GM21447 (cell line): ENCODE measurements at regions not wholly inside any gene's neighbourhood (a gene's known extent, or its start where the extent isn't known, plus 50 kb on each side); places are given as distances from the start of the nearest gene placed in this dataset.

Experiments
- ATAC-seq: cut with Tn5 transposase; IDR thresholded peaks from one replicate; pipeline ENCODE4 v1.9.1; 2021; ENCODE audit not compliant: unreplicated experiment

DNA sequence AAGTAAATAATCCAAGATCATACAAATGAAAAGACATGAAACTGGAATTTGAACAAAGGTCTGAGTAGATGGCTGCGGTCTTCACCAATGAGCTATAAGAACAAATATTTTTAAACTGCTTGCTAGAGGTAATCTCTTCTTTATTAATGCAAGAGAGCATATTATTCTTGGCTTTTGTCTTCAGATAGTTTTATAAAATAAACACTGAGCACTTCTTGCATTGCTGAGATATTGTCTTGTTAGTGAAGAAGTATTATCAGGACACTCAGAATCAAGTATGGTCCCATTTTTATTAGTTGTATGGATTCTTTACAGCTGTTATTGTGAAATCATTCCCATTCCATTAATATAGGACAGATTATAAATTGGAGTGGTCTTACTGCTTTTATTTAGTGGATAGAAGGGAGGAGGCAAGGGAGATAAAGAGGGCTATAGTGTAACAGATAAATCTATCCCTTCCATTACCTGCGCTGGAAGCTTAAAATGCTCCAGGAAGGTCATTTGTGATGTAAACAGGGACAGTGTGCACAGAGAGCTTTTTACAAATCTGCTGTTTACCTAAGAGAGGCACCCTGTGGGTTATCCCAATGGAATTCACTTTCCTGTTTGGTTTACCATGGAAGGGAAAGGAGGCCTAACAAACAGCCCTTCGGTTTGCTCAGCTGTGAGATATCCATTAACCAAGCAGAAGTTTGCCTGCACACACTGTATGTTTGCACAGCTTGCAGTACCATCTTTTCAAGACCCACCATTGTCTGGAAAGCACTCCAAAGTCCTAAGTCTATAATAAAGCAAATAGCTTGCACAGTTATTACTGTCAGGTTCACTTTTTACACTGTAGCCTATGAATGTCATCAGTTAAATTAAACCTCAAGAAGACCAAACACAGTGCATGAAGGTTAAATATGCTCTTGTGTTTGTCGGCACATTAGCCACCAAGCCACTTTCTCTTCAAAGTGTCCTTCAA, 347.7 kb upstream of the TGFBR2 start:
- no peak for ATAC-seq

DNA sequence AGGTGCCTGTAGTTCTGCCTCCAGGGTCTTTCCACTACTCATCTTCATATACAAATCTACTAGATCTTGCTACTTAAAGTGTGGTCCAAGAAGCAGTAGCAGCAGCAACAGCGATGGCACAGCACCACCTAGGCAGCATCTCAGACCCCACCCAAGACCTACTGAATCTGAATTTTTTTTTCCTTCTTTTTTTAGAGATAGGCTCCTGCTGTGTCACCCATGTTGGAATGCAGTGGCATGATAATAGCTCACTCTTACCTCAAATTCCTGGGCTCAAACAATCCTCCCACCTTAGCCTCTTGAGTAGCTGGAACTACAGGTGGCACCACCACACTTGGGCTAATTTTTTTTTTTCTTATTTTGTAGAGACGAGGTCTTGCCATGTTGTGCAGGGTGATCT, 346.7 kb upstream of the TGFBR2 start:
- no peak for ATAC-seq

DNA sequence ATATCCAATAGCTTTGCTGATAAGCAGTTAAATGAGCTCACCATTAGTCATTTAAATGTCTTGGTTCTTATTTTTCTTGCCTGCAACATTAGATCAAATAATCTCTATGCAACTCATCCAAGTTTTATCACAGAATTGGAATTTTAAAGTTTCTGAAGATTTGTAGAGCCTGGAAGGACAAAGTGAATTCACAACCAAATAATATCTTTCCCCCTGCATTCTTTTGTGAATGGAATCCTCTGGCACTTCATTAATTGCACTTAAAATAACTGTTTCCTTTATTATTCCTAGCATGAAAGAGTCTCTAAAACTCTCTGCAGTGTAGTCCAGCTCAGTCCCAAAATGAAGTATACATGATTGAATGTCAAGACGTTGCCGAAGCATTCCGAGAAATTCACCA, 345.6 kb upstream of the TGFBR2 start:
- ATAC-seq = no peak

DNA sequence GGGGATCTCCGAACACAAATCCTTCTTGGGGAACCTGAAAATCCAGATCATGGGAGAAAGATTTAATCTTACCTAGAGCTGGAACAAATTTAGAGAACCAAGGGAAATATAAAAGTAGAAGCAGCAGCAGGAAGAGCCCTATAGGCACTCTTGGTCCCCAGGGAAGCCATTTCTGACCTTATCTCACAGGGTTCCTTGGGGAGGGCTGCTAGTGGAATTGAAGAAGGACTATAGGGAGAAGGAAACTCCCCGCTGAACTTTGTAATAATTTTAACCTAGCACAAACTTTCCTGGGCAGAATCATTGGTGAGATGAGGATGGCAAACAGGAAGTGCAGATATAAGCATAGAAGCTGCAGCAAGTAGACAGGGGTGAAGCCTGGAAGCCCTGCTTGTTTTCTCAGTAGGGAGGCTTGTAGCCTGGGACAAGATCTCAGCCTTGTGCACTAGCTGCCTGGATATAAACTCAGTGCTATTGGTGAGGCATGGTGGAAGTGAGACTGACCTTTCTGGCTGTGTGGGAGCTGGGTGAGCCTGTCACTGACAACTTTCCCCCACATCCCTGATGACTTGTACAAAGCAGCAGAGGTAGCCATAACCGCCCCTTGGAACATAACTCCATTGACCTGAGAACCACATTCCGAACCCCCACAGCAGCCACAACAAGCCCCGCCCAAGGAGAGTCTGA, 343.0 kb upstream of the TGFBR2 start:
- ATAC-seq = no peak

DNA sequence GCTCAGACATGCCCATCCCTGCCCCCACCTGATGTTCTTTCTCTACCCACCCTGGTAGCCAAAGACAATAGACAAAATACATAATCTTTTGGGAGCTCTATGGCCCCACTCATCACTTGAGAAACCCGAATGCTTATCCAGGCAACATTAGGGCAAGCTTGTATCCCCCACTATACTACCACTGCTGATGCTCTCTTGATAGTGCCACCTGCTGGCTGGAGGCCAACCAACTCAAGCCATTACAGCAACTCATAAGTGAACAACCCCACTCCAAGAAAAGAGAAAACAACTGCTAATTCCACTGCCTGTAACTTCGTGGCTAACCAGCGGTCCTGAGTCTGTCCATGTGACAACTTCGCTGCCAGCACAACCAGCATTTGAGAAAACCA, 342.5 kb upstream of the TGFBR2 start:
- ATAC-seq = no peak

DNA sequence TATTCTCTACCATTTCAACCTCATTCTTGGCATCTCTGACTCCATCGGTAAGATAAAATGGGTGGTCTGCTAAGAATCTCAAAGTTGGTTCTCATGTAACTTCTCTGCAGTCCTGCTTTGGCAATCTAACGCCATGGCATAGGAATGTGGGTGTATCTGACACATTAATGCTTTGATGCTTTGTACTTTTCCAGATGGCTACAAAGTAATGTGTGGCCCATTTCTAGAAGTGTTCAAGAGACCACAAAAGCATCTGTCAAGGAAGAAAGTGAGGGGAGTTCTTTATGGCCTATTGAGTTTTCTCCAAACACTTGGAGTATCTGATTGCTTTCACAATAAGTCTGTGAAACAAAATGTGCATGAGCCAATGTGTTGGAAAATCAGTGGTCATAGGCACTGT, 339.9 kb upstream of the TGFBR2 start:
- ATAC-seq = no peak

DNA sequence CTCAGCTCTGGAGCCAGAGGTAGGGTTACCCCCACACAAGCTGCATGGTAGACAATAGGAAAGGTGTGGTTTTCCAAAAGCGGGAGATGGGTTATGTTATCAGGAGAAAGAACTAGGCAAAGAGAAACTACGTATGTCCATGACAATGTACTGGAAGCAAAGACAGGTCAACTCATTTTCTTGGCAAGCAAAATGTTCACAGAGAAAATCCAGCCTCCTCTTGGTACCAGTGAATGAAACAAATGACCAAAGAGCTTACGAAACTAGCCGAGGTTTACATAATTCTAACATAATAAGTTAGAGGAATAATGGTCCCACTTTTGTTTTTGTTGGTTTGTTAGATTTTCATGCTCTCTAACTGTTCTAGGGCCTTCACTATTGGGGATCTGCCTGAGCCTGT, 338.1 kb upstream of the TGFBR2 start:
- ATAC-seq = no peak

DNA sequence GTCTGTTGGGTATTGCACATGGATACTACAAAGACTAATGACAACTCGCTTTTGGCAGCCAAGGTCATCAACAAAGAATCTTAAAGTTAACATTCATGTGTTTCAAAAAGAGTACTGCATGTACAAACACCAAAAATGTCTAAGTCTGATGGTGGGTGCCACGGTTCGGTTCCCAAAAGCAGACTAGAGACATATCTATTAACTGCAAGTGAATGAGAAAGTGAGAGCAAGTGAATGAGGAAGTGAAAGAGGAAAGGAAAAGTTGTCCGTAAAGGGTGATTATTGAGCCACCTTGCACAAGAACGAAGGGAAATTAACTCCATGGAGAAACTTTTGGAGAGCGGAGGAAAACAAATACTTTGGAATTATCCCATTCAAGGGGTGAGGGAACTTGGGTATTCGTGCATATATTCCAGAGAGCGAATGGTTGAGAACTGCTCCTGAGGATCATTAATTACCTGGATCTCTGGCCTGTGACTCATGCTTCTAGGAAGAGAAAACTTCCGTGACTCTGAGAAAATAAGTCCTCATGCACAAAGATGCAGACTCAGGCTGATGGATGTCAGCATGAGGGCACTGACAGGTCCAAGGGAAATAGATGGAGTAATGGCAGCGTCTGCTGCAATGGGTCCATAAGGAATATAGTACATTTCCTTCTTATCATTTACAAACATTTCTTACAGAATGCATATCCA, 336.5 kb upstream of the TGFBR2 start:
- ATAC-seq = no peak

DNA sequence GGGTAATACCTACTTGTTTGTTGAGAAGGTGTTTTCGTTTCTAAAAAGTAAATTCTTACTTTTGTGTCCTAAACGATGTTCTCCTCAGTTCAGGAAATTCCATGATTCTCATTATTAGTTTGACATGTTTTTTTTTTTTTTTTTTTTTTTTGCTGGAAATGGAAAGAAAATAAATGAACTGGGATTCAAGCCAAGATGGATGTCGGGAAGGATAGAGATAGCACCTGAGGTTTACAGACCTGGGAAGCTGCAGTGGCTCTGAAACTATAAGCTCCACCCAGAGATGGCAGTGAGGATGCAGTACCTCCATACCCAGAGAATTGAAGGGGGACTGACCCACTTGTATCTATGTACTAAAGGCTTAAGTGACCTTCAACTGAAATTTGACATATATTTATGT, 334.6 kb upstream of the TGFBR2 start:
- ATAC-seq = no peak

DNA sequence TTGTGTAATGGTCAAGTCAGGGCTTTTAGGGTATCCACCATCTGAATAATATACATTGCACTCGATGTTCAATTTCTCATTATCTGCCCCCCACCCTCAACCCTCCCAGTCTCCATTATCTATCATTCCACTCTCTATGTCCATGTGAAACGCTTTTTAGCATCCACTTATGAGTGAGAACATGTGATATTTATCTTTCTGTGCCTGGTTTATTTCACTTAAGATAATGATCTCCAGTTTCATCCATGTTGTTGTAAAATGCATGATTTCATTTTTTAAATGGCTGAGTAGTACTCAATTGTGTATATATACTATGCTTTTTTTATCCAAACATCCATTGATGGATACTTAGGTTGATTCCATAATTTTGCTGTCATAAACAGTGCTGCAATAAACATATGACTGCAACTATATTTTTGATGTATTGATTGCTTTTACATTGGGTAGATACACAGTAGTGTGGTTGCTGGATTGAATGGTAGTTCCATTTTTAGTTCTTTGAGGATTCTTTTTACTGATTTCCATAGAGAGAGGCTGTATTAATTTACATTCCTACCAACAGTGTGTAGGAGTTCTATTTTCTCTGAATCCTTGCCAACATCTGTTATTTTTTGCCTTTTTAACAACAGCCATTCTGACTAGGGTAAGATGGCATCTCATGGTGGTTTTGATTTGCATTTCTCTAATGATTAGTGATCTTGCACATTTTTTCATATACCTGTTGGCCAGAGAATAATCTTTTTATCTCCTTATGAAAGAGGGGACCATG, 332.9 kb upstream of the TGFBR2 start:
- ATAC-seq = no peak

DNA sequence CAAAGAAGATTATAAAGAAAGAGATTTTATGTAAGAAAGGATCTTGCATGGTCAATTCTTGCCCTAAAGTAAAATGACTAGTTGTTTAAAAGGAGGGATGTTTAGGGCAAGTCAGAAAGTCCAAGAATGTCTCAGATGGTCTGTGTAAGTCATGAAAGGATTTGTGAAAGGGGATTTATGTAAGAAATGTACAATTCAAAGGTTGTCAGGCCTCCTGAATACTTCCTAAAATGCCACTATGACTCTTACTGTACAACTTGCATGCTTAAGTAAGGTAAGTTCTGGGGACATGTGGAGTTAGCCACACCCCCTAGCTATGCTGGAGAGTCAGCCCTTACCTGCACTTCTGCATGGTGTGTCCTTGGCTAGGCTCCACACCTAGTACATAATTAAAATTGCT, 328.9 kb upstream of the TGFBR2 start:
- no peak for ATAC-seq

DNA sequence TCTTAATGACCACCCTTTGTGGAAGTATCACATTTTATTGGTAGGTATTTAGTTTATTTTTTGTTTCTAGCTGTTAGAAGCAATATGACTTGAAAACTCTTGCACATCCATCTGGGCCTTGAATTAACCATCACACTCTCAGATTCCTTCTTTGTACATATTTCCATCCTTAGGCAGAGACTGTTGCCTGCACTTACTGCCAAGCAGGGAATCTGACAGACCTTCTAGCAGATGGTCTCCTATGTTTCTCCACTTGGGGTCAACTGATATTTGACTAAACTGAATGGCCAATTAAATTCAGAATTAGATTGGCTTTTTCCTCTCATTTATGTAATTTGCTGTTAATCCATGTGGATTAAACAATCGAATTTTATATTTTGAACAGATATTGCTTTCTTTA, 324.9 kb upstream of the TGFBR2 start:
- ATAC-seq = no peak

DNA sequence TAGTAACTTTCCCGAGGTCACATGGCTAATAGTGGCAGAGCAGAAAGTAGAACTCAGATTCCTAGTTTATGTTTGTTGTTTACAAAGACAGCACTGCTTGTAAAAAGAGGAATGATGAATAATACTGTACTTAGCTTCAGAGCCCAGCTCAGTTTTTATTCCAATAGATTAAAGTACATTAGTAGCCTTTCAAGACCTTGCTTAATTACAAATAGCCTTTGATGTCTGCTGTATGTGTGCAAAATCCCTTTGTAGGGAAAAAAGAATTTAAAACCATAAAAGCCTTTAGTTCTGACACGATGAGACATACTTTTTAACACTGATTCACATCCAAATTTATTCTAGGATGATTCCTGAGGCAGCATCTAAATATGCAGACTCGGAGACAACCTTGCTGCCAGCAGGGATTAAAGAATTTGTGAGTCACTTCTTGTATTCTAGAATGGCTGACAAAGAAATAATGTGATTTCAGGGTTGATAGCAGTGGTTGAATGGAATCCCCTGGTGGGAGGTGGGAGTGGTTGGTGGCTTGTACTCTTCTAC, 324.2 kb upstream of the TGFBR2 start:
- no peak for ATAC-seq

DNA sequence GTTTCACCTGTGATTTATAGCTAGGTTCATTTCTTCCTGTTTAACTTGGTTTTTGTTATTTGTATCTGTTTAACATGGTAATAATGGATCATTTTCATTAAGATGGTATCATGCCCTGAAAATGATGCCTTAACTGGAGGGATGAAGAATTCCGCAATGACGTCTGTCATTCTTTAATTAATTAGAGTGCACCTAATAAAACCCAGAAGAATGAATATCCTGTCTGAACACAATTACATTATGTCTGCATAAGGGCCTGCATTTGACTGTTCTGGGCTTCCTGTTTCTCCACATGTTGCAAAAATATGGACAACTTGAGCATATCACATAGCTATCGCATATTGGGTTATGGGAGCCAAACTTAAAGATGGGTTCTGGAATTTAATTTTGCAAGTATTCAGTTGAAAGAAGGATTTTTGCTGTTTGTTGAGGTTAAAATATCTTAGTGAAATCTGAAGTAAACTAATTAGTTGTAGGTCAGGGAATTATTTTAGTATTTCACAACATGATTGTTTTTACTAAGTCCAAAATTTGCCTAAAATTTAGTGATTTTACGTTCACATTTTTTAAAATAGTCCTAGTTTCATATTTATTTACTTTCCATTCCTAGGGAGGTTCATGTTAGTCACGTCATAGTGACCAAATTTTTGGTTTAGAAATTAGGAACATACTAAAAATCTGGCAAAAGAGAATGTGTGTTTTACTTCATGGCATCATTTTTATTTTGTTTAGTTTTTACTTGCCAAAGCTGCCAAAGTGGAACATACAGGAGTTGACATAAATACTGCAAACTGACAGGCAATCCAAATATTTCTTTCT, 321.0 kb upstream of the TGFBR2 start:
- no peak for ATAC-seq

DNA sequence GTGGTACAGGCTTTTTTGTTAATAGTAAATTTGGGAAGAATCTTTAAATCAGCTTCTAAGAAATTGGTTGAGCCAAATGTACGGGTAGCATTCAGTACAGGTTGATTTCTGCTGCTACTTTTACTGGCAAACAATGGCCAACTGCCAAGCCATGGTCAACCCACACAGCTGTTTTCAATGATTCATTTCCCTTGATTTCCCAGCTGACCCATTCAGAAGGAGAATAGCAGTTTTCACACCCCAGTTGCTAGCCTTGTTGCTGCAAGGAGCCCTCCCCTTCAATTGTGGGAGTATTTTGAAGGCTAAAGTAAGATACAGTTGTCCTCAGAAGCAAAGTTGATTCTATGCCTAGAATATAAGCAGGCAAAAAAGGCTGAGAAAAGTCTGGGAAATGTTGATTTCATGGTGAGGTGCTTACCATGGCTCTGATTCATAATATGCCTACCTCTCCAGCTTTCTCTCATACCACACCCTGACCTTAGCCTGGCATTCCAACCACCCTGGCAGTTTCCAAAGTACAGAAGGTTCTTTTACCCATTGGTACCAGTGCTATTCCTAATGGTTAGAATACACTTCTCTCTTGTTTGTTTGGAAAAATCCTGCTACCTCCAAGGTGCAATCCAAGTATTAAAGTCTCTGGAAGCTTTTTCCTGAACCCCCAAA, 320.3 kb upstream of the TGFBR2 start:
- ATAC-seq = no peak

DNA sequence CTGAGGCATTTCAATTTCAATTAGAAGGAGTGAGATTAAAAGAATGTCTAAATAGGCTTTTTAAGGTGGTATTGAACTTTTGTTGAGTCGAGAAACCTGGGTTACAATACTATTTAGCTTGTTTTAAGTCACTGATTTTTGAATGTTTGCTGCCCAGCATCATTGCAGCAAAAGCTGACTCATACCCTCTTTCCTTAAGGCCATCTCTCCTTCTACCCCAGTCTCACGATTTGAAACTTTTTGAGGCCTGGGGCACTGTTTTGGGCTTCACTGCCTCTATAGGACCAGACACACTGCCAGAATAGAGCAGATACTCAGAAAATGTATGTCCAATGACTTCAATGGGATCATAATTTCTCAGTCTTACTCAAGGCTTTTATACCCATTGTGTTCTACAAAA, 319.6 kb upstream of the TGFBR2 start:
- no peak for ATAC-seq

DNA sequence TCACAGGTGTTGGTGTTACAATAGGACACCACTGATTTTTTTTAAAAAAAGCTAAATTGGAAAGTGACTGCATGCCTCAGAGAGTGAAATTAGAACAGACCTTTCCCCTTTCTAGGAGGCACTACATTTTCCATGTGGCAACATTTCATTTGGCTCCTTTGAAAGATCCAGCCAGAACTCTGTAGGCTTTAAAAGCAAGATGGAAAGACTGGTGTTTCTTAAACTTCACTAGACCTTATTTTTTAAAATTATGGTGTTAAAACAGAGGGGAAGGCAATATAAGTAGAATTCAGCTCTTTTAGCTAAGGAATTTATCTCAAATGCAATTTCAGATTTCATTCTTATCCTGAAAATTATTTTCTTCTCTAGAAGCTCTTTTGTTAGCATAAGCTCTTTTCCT, 317.6 kb upstream of the TGFBR2 start:
- ATAC-seq = no peak

DNA sequence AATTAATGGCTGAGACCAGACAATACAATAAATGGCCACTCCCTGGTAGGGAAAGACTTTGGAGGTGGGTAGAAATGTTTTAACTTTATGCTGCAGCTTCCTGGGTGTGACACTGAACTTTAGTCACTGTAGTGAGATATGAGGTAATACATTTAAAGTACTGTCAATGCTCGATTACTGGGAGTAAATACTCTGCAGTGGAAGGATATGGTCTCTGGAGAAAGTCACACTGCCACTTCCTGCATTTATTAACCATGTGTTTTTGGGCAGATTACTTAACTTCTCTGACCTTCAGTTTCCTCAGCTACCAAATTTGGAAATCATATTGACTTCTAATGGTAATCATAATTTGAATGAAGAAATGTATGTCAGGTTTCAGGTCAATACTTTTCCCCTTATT, 317.1 kb upstream of the TGFBR2 start:
- no peak for ATAC-seq

DNA sequence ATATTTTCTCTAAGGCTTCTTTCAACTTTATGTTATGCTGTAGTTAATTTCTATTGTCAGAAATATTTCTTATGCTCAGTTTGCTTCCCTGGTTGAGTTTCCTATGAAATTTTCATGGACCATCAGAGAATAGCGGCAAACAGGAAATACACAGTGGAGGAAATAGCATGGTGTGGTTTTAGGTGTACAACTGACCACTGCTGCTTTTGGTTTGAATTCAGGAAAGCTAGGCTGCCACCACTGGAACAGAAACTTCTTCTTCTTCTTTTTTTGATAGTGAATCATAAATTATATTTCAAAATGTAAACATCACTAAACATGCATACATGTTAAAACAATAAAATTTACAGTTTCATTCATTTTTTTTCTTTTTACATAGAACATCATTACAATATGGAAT, 316.6 kb upstream of the TGFBR2 start:
- no peak for ATAC-seq
